HS-27A (cell line): ENCODE measurements at regions not wholly inside any gene's neighbourhood (a gene's known extent, or its start where the extent isn't known, plus 50 kb on each side); places are given as distances from the start of the nearest gene placed in this dataset.

ENCODE experiments used
- DNase-seq: peaks from one replicate; pipeline ENCODE4 v3.0.0-alpha.2; 2012; ENCODE audit warnings: low read depth, missing footprints

DNA sequence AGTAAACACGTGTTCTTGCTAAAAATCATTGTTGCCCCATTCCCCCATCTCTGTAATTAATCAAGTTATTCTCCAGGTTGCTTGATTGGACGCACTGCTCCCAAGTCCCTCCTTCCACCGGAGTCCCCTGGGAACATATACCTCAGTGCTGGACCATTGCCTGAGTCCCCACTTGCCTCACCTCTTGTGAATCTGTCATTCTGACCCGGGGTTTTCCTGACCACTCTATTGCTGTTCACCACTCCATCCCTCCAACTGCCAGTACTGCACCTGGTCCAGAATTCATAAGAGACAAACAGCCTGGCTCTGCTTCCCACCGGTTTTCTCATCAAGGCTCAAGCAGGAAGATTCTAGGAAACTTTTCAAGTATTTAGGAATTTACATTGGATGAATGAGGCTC is 555.9 kb downstream of the VRK1 start:
- no peak for DNase-seq

DNA sequence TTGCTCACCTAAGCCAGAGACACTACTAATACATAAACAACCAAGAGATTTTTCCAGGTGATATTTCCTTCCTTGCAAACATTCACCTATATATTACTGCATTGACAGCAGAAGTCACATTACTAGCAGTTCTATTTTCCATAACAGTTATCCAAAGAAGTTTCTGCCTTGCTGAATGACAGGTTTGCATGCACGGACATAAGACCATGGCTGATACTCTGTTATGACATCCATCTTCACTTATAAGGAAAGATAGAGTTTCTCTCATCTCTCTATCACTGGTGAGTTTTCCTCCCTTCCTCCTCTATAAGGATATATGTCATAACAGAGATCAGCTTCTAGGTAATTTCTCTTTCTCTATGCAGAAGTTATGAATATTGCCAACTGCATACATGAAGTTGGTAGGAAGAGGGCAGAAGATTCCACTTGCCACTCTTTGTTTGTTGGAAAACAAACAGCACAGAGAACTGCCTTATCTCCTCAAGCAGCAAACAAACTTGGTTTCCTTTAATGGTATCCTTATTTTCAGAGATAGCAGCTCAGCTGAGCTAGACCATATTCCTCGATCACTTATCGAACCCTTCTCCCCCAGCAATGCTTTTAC is 557.0 kb downstream of the VRK1 start:
- DNase-seq, result no peak

DNA sequence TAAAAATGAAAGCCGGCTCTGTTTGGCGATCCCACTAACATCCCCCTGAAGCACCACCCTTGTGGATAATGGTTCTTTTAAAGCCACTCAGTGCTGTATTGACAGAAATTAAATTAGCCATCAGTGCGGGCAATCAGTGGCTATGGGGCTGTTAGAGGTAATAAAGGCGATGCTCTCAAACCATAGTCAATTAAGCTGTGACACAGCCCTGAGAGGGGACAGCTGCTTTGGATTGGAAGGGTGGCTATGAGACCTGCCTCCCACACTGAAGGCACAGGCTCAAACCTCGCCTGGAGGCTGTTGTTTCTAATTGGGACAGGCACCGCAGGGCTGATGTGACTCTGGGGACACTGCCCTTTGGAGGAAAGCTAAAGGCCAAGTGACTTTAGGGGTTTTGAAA is 562.2 kb downstream of the VRK1 start:
- DNase-seq, result no peak

DNA sequence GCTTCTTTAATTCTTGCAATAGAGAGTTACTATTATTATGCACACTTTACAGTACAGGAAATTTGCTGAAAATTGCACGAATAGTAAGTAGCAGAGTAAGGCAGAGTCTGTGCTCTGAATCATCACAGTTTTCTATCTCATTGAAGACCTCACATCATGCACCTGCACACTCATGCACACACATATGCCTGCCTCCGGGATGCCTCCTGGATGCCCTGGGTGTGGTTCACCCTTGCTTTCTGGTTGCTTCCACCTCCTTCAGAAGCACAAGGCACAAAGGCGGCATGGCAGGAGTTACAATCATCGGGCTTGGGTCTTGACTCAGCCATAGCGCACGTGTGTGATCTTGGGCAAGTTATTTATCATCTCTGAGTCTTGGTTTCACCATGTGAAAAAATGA is 564.0 kb downstream of the VRK1 start:
- DNase-seq, result no peak

DNA sequence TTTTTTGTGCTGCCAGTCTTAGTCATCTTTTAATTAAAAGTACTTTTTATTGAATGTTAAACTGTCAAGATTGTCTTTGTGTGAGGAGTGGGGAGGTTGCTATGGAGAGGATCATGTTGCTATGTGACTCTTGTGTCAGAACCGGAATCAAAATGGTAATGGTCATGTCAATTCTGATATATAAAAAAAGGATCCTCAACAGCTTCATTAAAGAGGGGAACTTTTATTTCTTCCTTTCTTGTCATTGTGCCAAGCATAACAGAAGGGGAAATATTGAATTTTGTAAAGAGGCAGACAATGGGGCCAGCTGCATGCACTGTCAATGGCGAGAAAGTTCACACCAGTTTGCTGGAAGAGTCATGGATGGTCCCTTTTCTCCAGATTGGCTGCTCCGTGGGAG is 564.8 kb downstream of the VRK1 start:
- no peak for DNase-seq

DNA sequence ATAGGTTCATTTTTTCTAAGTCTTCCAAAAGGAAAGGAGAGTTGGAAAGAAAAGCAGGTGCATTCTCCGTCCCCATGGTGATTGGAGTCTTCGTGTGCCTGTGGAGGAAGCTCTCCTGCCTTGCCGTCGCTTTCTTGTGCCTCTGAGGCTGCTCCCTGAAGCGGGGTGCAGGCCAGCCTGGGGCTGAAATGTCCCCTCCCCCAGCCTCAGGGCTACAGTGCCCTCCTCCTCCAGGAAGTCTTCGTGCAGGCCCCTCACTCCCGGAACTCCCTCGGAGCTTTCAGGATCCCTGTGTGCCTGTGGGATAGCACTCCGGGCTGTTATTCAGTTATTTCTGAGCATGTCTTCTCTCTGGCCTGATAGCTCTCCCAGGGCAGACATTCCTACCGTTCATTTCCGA is 569.2 kb downstream of the VRK1 start:
- no peak for DNase-seq

DNA sequence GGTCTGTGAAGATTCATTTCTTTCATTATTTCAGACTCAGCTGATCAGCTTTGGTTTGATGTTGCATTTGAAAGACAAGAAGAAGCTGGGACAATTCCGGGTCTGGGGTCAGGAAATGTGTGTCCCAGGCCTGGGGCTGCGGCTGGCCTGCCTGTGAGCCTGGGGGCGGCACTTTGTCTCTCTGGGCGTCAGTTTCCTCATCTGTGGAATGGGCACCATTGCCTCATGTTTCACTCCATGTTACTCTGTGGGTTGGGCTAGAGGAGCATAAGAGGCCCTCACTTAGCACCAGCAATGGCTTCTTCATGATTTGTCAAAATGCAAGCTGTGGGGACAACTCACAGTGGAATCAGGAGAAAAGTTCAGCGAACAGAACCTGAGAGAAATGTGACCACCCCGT is 570.1 kb downstream of the VRK1 start:
- no peak for DNase-seq

DNA sequence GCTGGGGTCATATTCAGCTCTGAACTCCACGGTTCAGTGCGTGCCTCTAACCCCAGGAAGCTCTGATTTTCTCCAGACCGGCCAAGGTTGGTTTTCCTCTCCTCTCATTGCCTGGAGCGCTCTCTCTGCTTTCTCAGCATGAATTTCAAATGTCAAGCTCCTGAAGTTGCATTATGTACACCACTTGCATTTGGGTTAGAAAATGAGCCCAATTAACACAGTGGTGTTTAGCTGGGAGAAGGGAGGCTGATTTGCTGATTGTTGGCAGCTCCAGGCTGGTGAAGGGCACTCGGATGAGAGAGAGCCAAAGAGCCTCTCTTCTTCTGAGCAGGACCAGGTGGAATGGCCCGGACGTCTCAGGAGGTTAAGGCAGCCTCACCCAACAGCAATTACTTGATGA is 570.9 kb downstream of the VRK1 start:
- DNase-seq, result no peak

DNA sequence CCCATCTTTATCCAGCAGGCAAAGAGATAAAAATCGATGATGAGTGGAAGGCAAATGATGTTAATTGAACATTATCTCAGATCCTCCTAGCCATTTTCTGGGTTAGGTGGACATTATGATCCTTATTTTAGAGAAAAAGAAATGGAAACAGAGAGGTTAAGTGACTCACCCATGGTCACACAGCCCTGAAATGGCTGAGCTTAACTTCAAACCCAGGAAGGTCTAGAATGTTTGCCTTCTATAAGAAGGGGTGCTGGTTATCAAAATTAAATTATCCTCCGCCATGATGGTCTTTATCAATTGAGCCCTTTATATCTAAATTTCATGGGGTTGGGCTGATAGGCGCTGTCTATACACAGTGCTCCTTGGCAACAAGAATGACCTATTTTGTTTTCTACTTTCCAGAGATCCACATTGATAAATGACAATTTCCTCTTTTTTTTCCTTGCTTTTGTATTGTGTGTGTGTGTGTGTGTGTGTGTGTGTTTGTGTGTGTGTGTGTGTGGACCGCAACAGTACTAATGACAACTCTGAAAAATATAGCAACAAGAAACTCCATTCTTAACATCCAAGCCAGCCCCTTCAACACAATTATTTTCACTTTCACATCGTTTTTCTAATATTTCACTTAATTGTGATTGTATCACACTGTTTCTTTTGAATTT is 571.9 kb downstream of the VRK1 start:
- DNase-seq, result no peak

DNA sequence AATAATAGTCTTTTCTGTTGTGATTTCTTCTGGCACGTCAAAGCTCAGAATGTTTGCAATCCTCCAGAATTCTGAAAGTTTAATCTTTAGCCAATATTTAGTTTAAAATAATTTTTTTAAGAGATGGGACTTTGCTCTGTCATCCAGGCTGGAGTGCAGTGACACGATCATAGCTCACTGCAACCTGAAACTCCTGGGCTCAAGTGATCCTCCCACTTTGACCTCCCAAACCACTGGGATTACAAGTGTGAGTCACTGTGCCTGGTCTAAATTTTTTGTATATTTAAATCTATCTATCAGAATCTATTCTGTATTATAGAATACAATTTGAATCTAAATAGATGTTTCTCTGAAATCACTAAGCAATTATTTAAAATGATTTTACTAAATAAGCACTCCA is 572.7 kb downstream of the VRK1 start:
- no peak for DNase-seq

DNA sequence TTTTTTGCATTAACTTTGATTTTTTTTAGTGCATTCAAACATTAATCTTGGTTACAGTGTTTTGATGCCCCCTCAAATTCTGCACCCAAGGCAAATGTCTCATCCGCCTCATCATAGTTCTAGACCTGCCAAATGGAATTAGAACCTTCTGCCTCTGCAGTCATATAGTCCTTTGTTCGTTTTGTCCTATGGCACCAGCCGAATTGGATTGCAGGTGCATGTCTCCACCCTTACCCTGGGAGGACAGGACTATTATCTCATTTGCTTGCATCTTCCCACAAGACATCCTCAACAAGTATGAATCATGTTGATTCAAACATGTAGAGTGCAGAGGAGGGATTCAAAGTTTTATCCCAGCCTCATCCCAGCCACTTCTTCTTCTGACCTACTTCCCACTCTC is 579.1 kb downstream of the VRK1 start:
- DNase-seq, result no peak

DNA sequence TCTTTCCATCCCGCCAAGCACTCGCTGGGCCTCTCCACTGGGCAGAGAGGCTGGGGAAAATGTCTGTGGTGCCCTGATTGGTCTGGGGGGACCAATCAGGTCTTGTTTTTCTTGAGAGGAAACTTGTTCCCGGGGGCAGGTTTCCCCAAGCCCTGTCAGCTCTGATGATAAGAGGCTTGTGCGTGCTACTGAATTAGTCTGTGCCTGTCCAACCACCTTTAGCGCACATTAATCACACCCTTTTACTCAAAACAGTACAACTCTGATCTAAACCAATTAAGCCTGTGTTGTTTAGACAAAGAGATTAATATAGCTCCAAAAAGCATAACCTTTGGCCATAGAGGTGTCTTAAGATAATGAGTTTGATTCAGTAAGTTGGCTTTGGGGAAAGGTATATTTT is 580.4 kb downstream of the VRK1 start:
- no peak for DNase-seq

DNA sequence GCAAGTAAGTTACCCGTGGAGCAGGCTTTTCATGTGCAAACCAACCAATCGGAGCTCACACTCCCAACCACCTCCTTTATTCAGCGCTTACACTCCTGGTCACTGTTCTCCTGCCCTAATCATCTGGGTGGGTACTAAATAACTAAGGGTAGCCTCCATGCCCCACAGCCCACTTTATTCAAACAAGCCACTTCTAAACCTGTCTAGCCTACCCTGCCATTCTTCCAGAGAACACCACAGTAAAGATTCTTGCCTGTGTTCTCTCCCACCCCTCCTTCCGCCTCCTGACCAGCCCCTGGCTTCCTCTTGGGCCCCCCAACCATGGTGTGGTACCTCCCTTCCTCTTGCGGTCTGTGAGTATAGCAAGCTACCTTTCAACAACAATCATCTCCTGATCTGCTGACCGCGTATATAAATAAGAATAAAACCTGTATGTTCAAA is 581.9 kb downstream of the VRK1 start:
- DNase-seq, result no peak

DNA sequence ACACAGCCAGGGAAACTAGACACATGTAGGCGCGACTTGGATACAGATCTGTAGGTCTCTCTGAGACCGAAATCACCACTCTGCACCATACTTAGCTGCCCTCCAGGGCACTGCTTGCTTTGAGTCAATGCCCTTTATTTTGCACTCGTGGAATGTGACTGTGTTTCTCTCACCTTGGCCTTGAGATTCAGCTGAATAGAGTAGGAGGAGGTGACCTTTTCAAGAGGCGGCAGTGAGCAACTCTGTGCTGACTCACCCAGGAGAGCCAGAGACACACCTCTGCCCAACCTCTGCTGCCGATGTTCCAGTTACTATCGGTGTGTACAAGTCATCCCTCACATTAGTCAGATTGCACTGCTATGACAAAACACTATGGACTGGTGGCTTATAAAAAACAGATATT is 583.4 kb downstream of the VRK1 start:
- DNase-seq, result no peak

DNA sequence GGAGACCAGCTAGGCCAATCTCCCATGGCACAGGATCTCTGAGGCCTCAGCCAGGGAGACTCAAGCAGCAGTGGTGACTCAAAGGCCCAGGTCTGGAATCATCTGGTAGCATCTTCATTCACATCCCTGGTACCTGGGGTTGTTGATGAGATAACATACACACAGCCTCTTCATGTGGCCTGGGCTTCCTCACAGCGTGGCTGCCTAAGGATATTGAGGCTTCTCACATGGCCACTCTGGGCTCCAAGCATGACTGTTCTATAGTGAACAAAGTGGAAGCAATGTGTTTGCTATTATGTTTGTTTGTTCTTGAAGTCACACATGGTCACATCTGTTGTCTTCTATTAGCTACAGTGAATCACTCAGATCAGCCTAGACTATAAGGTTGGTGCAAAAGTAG is 584.1 kb downstream of the VRK1 start:
- no peak for DNase-seq

DNA sequence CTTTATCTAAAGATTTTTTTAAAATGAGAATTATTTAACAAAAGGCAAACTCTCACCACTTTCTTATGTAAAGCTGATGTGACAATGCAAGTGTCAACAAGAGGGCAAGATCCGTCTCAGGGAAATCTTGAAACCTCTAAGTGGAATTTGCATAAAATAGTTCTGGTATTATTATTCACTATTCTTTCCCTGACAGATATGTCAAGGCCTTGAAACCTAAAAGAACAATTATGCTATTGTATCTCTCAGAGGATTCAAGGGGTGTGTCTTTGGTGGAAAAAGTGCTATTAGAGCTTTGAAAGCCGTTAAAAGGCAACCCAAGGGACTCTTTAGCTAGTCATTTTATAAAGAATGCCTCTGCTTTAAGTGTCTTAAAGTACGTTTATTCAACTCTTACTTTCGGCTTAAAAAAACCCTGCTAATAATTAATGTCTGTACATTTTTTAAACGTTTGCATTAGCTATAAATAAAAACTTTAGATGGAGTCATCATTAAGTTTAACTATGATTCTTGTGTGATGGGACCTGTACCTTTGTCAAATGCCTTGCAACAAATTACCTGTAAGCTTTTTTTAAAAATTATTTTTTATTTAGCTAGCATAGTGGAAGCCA is 585.5 kb downstream of the VRK1 start:
- DNase-seq, result no peak

DNA sequence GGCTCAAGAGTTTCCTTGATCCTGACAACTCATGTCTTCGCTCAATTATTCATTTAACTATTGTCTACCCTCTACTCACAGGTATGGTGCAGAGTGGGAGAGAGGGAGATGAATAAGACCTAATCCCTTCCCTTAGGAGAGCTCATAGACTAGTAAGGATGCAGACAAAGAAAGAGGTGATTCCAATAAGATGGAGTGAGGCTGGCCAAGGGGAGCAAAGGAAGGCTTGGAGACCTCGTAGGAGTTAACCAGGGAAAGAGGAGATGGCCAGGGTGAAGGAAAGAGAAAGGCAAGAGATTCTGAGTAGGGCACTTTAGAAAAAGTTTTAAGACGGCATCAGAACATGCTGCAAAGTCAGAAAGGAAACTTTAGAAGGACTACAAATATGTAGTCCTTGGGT is 588.5 kb downstream of the VRK1 start:
- DNase-seq, result no peak

DNA sequence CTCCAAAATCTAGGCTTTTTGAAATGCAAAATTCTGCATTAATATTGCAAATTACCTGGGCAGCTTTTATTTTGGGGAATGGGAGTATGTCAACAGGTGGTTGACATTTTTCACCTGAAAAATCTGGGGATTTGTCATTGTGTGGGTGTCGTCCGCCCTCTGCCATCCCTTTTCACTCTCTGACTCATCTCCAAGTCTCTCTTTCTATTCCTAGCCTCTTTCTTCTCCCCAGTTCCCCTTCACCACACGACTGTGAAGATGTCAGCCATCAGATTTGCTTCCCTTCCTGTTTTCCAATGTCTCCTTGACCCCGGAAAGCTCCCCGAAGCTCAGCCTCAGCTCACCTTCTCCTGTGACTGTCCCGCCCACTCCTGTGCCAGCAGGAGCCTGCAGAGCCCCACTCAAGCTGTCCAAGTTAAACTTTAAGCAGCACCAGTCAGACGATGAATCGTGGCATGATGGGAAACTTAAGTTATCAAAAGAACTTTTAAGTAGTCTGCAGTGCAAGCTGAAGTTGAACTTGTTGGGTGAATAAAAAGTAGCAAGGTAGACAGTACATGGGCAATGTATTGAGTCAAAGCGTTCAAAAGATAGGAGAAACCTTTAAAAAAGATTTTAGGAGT is 590.2 kb downstream of the VRK1 start:
- no peak for DNase-seq

DNA sequence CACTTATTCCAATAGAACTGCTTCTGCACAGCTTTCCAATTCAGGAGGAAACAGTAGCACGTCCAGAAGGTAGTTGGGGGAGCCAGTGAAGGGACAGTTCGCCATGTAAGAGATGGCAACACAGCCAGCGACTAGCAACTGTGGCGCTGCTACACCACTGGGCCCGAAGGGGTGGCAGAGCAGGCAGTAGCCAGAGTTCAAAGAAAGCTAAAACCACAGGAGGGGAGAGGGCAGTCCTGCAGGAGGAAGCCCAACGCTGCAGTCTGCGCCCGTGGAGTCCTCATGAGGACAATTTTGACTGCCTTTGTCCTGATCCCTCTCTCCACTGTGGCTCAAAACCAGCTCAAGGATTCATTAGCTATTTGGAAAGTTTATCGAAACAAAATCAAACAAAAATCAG is 591.2 kb downstream of the VRK1 start:
- DNase-seq, result no peak

DNA sequence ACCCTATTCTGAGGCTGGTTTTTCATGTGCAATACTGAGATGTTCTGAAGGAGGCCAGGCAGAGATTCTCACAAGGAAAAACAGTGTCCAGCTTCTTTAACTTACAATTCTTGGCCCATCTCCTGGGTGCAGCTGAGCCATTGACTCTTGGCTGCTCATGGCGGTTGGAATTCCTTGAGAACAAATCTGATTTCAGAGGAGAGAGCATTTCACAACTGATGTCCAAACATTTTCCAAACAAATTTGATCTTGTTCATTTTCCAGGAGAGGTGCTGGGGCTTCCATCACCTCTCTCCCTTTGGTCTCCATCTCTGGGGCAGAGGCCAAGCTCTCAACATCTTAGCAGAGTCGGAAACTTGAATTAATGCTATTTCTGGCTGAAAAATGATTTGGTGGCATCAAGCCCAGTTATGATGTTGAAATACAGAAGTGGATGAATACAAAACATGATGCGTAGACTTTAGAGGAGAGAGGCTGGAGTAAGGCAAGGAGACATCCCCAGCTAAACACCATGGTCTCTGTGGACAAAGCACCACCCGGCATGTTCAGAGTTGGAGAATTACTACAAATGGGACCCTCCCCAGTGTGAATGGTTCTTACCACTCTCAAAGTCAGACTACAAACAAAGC is 593.0 kb downstream of the VRK1 start:
- DNase-seq, result no peak

DNA sequence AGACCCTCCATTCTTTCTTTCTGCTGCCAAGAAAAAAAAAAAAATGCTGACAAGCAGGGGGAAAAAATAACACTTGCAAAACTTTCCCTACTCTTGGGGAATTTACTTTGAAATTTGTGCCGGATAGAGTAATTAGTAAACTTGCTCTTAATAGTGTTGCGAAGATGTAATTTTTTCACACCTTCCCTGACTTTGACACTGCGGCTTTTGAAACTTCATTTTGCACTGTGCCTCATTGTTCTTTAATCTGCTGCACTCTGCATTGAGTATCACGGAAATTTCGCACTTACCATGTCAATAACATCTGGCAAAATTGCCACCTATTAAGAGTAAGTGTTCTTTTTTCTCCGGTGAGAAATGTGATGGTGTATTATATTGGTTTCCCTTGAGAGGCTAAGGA is 596.1 kb downstream of the VRK1 start:
- no peak for DNase-seq

DNA sequence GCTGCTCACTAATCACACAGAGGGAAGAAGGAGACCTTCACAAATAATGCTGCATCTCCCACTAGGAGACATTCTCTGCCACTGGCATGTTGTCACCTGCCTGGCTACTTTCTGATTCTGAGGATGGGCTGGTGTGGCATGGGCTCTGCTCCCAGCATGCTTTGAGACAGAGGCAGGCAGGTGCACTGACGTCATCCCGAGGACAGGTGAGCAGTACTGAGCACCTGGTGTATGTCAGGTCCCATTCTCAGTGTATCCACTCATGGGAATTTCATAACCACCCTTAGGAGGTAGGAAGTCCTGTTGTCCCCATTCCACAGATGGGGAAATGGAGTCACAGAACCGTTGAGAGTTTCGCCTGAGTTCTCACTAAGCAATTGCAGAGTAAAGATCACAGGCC is 597.9 kb downstream of the VRK1 start:
- no peak for DNase-seq

DNA sequence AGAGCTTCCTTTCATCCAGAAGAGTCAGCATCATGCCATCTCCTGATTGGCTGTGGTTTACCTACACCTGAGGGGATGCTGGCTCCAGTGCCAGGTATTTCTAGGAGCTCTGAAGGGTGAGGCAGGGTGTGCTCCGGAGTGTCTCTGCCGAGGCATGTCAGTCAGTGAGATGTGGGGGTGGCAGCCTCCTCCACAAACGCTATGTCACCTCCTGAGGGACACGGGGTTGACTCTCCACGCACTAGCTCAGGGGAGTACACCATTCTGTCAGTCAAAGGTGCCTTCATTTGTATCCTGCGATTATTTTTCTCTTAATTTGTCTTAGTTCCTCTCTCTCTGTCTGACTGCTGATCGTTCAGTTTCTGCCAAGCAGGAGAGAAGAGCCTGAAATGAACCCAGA is 604.5 kb downstream of the VRK1 start:
- no peak for DNase-seq
